ENCODE measurements at regions not wholly inside any gene's neighbourhood (a gene's known extent, or its start where the extent isn't known, plus 50 kb on each side); places are given as distances from the start of the nearest gene placed in this dataset.
A peak's percentile ranks its signal among the peaks of the same experiment; 100 is the strongest.
"Not testable (repeated sequence)": the region's sequence is repeated elsewhere in the genome, so short reads cannot be mapped to it uniquely, and the experiment has no call there.

- no peaks in the 10 kb centered on the region for H3K4me1 ChIP-seq (ENCODE audit: control insufficient read depth in 2 of 3, insufficient read depth in 2 of 3, low read depth in 1 of 3, low read length in 3 of 3)
- H3K9ac ChIP-seq (ENCODE audit: low read length in 3 of 3), result no peak overlapping the region
- DNase-seq (no peak), FAIRE-seq (no peak)
- H3K27me3 ChIP-seq (ENCODE audit: control insufficient read depth, insufficient read depth, low read length), result no peaks in the 10 kb centered on the region
- no peaks in the 10 kb centered on the region for H3K36me3 ChIP-seq (ENCODE audit: control insufficient read depth in 2 of 3, insufficient read depth in 3 of 3, low read length in 3 of 3)
- no peaks in the 10 kb centered on the region for H3K9me3 ChIP-seq (ENCODE audit: control insufficient read depth in 2 of 3, insufficient read depth in 1 of 3, low read length in 3 of 3)
- TF ChIP-seq, protein P1, sequence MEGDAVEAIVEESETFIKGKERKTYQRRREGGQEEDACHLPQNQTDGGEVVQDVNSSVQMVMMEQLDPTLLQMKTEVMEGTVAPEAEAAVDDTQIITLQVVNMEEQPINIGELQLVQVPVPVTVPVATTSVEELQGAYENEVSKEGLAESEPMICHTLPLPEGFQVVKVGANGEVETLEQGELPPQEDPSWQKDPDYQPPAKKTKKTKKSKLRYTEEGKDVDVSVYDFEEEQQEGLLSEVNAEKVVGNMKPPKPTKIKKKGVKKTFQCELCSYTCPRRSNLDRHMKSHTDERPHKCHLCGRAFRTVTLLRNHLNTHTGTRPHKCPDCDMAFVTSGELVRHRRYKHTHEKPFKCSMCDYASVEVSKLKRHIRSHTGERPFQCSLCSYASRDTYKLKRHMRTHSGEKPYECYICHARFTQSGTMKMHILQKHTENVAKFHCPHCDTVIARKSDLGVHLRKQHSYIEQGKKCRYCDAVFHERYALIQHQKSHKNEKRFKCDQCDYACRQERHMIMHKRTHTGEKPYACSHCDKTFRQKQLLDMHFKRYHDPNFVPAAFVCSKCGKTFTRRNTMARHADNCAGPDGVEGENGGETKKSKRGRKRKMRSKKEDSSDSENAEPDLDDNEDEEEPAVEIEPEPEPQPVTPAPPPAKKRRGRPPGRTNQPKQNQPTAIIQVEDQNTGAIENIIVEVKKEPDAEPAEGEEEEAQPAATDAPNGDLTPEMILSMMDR (IDR thresholded peaks at IDR 0.05; ENCODE audit: borderline replicate concordance, extremely low read depth, insufficient read depth), result no peak
- intact Hi-C loops (cut with DNase I), result no loop called here
- no peak overlapping the region for H3K27ac ChIP-seq (ENCODE audit: low read depth in 2 of 2, low read length in 2 of 2)
- H3K4me3 ChIP-seq (ENCODE audit: low read length in 3 of 3), result no peak overlapping the region
Measured at GRCh38 chr2:183952741-183953140, 645.6 kb upstream of the ZNF804A start.

- intact Hi-C loops (cut with DNase I), result no loop called here
- Histone ChIP-seq H3K9ac (ENCODE audit: low read length in 3 of 3) (no peak overlapping the region), H3K9me3 (ENCODE audit: control insufficient read depth in 2 of 3, insufficient read depth in 1 of 3, low read length in 3 of 3) (no peaks in the 10 kb centered on the region), H3K27ac (ENCODE audit: low read depth in 2 of 2, low read length in 2 of 2) (no peak overlapping the region), H3K27me3 (ENCODE audit: control insufficient read depth, insufficient read depth, low read length) (no peaks in the 10 kb centered on the region), H3K4me1 (ENCODE audit: control insufficient read depth in 2 of 3, insufficient read depth in 2 of 3, low read depth in 1 of 3, low read length in 3 of 3) (no peaks in the 10 kb centered on the region), H3K36me3 (ENCODE audit: control insufficient read depth in 2 of 3, insufficient read depth in 3 of 3, low read length in 3 of 3) (no peaks in the 10 kb centered on the region), H3K4me3 (ENCODE audit: low read length in 3 of 3) (no peak overlapping the region)
- TF ChIP-seq, protein P1 (IDR thresholded peaks at IDR 0.05; ENCODE audit: borderline replicate concordance, extremely low read depth, insufficient read depth), result no peak
- DNase-seq (no peak), FAIRE-seq (no peak)
Measured at GRCh38 chr2:183963609-183964008, 634.7 kb upstream of the ZNF804A start.

- DNase-seq (no peak), FAIRE-seq (no peak)
- H3K9me3 ChIP-seq (ENCODE audit: control insufficient read depth in 2 of 3, insufficient read depth in 1 of 3, low read length in 3 of 3), result no peaks in the 10 kb centered on the region
- no peak overlapping the region for H3K4me3 ChIP-seq (ENCODE audit: low read length in 3 of 3)
- no peaks in the 10 kb centered on the region for H3K36me3 ChIP-seq (ENCODE audit: control insufficient read depth in 2 of 3, insufficient read depth in 3 of 3, low read length in 3 of 3)
- H3K27ac ChIP-seq (ENCODE audit: low read depth in 2 of 2, low read length in 2 of 2), result no peak overlapping the region
- no peaks in the 10 kb centered on the region for H3K27me3 ChIP-seq (ENCODE audit: control insufficient read depth, insufficient read depth, low read length)
- TF ChIP-seq, protein P1 (IDR thresholded peaks at IDR 0.05; ENCODE audit: borderline replicate concordance, extremely low read depth, insufficient read depth), result no peak
- H3K9ac ChIP-seq (ENCODE audit: low read length in 3 of 3), result no peak overlapping the region
- no peaks in the 10 kb centered on the region for H3K4me1 ChIP-seq (ENCODE audit: control insufficient read depth in 2 of 3, insufficient read depth in 2 of 3, low read depth in 1 of 3, low read length in 3 of 3)
- intact Hi-C loops (cut with DNase I), result no loop called here
Measured at GRCh38 chr2:183964565-183964964, 633.8 kb upstream of the ZNF804A start.

GRCh38 chr2:183967756-183968155, 630.6 kb upstream of the ZNF804A start:
- intact Hi-C loops (cut with DNase I), result no loop called here
- Histone ChIP-seq H3K4me3 (ENCODE audit: low read length in 3 of 3) (no peak overlapping the region), H3K4me1 (ENCODE audit: control insufficient read depth in 2 of 3, insufficient read depth in 2 of 3, low read depth in 1 of 3, low read length in 3 of 3) (no peaks in the 10 kb centered on the region), H3K9ac (ENCODE audit: low read length in 3 of 3) (no peak overlapping the region), H3K27ac (ENCODE audit: low read depth in 2 of 2, low read length in 2 of 2) (no peak overlapping the region), H3K36me3 (ENCODE audit: control insufficient read depth in 2 of 3, insufficient read depth in 3 of 3, low read length in 3 of 3) (no peaks in the 10 kb centered on the region), H3K9me3 (ENCODE audit: control insufficient read depth in 2 of 3, insufficient read depth in 1 of 3, low read length in 3 of 3) (no peaks in the 10 kb centered on the region), H3K27me3 (ENCODE audit: control insufficient read depth, insufficient read depth, low read length) (no peaks in the 10 kb centered on the region)
- FAIRE-seq, result no peak
- TF ChIP-seq, protein P1 (IDR thresholded peaks at IDR 0.05; ENCODE audit: borderline replicate concordance, extremely low read depth, insufficient read depth), result no peak
- DNase-seq, result peak in 2 of 5 donors; percentile 13 to 17

GRCh38 chr2:183975676-183976075, 622.7 kb upstream of the ZNF804A start:
- H3K9ac ChIP-seq (ENCODE audit: low read length in 3 of 3); H3K4me1 ChIP-seq (ENCODE audit: control insufficient read depth in 2 of 3, insufficient read depth in 2 of 3, low read depth in 1 of 3, low read length in 3 of 3); H3K27me3 ChIP-seq (ENCODE audit: control insufficient read depth, insufficient read depth, low read length); H3K9me3 ChIP-seq (ENCODE audit: control insufficient read depth in 2 of 3, insufficient read depth in 1 of 3, low read length in 3 of 3); intact Hi-C loops (cut with DNase I); FAIRE-seq; H3K4me3 ChIP-seq (ENCODE audit: low read length in 3 of 3); H3K27ac ChIP-seq (ENCODE audit: low read depth in 2 of 2, low read length in 2 of 2); H3K36me3 ChIP-seq (ENCODE audit: control insufficient read depth in 2 of 3, insufficient read depth in 3 of 3, low read length in 3 of 3): not testable (repeated sequence)
- peak in 1 of 5 donors; percentile 55 for DNase-seq
